ENCODE measurements at regions not wholly inside any gene's neighbourhood (a gene's known extent, or its start where the extent isn't known, plus 50 kb on each side); places are given as distances from the start of the nearest gene placed in this dataset.

- DNase-seq (ENCODE audit: insufficient read length) (no peak), FAIRE-seq (no peak)
- TF ChIP-seq POLR2AphosphoS5 (IDR thresholded peaks at IDR 0.05; ENCODE audit: low read depth, low read length) (no peak), TAF1 (IDR thresholded peaks at IDR 0.05; ENCODE audit: borderline replicate concordance, low read depth, low read length) (no peak), POLR2A (IDR thresholded peaks at IDR 0.05; ENCODE audit: low read depth, low read length) (no peak)
These were observed 371.7 kb downstream of the CXXC4 start for GRCh38 chr4:104123021-104123420.

- no peak for FAIRE-seq
- DNase-seq (ENCODE audit: insufficient read length): no peak
- no peak for TF ChIP-seq POLR2A (IDR thresholded peaks at IDR 0.05; ENCODE audit: low read depth, low read length)
- no peak for TF ChIP-seq POLR2AphosphoS5 (IDR thresholded peaks at IDR 0.05; ENCODE audit: low read depth, low read length)
- no peak for TF ChIP-seq TAF1 (IDR thresholded peaks at IDR 0.05; ENCODE audit: borderline replicate concordance, low read depth, low read length)
These were observed 376.9 kb downstream of the CXXC4 start for GRCh38 chr4:104117776-104118175.

GRCh38 chr4:104113850-104114249 is 380.8 kb downstream of the CXXC4 start:
- no peak for FAIRE-seq

GRCh38 chr4:104099141-104099540 is 379.4 kb upstream of the TACR3 start:
- TF ChIP-seq TAF1 (IDR thresholded peaks at IDR 0.05; ENCODE audit: borderline replicate concordance, low read depth, low read length) (no peak), POLR2A (IDR thresholded peaks at IDR 0.05; ENCODE audit: low read depth, low read length) (no peak)
- DNase-seq (ENCODE audit: insufficient read length) (no peak), FAIRE-seq (no peak)

More at GRCh38 chr4:104113850-104114249, 380.8 kb downstream of the CXXC4 start:
- no peak for DNase-seq (ENCODE audit: insufficient read length)
- TF ChIP-seq TAF1 (IDR thresholded peaks at IDR 0.05; ENCODE audit: borderline replicate concordance, low read depth, low read length): no peak
- no peak for TF ChIP-seq POLR2A (IDR thresholded peaks at IDR 0.05; ENCODE audit: low read depth, low read length)
- TF ChIP-seq POLR2AphosphoS5 (IDR thresholded peaks at IDR 0.05; ENCODE audit: low read depth, low read length): no peak

GRCh38 chr4:104093247-104093646 is 373.5 kb upstream of the TACR3 start:
- TF ChIP-seq POLR2A (IDR thresholded peaks at IDR 0.05; ENCODE audit: low read depth, low read length) (no peak), TAF1 (IDR thresholded peaks at IDR 0.05; ENCODE audit: borderline replicate concordance, low read depth, low read length) (no peak)
- DNase-seq (ENCODE audit: insufficient read length): no peak
- FAIRE-seq: no peak

GRCh38 chr4:104073229-104073628 is 353.4 kb upstream of the TACR3 start:
- no peak for DNase-seq (ENCODE audit: insufficient read length)
- TF ChIP-seq POLR2A (IDR thresholded peaks at IDR 0.05; ENCODE audit: low read depth, low read length) (no peak), POLR2AphosphoS5 (IDR thresholded peaks at IDR 0.05; ENCODE audit: low read depth, low read length) (no peak), TAF1 (IDR thresholded peaks at IDR 0.05; ENCODE audit: borderline replicate concordance, low read depth, low read length) (no peak)
- FAIRE-seq: no peak

GRCh38 chr4:104066533-104066932 is 346.7 kb upstream of the TACR3 start:
- TF ChIP-seq POLR2AphosphoS5 (IDR thresholded peaks at IDR 0.05; ENCODE audit: low read depth, low read length) (no peak), TAF1 (IDR thresholded peaks at IDR 0.05; ENCODE audit: borderline replicate concordance, low read depth, low read length) (no peak), POLR2A (IDR thresholded peaks at IDR 0.05; ENCODE audit: low read depth, low read length) (no peak)
- no peak for FAIRE-seq
- DNase-seq (ENCODE audit: insufficient read length): no peak

GRCh38 chr4:104064646-104065577 is 345.1 kb upstream of the TACR3 start:
- no peak for DNase-seq (ENCODE audit: insufficient read length)
- peak; percentile 62 for FAIRE-seq
- TF ChIP-seq POLR2A (IDR thresholded peaks at IDR 0.05; ENCODE audit: low read depth, low read length): no peak
- TF ChIP-seq POLR2AphosphoS5 (IDR thresholded peaks at IDR 0.05; ENCODE audit: low read depth, low read length): no peak
- TF ChIP-seq TAF1 (IDR thresholded peaks at IDR 0.05; ENCODE audit: borderline replicate concordance, low read depth, low read length): no peak

- FAIRE-seq: peak; percentile 48
- TF ChIP-seq POLR2AphosphoS5 (IDR thresholded peaks at IDR 0.05; ENCODE audit: low read depth, low read length) (no peak), TAF1 (IDR thresholded peaks at IDR 0.05; ENCODE audit: borderline replicate concordance, low read depth, low read length) (no peak)
- DNase-seq (ENCODE audit: insufficient read length): no peak
These were observed 343.6 kb upstream of the TACR3 start for GRCh38 chr4:104063341-104063740.

- FAIRE-seq (no peak), DNase-seq (ENCODE audit: insufficient read length) (no peak)
- no peak for TF ChIP-seq POLR2AphosphoS5 (IDR thresholded peaks at IDR 0.05; ENCODE audit: low read depth, low read length)
- TF ChIP-seq TAF1 (IDR thresholded peaks at IDR 0.05; ENCODE audit: borderline replicate concordance, low read depth, low read length): no peak
- TF ChIP-seq POLR2A (IDR thresholded peaks at IDR 0.05; ENCODE audit: low read depth, low read length): no peak
These were observed 324.6 kb upstream of the TACR3 start for GRCh38 chr4:104044369-104044768.

- FAIRE-seq (no peak), DNase-seq (ENCODE audit: insufficient read length) (no peak)
- no peak for TF ChIP-seq TAF1 (IDR thresholded peaks at IDR 0.05; ENCODE audit: borderline replicate concordance, low read depth, low read length)
- TF ChIP-seq POLR2AphosphoS5 (IDR thresholded peaks at IDR 0.05; ENCODE audit: low read depth, low read length): no peak
- no peak for TF ChIP-seq POLR2A (IDR thresholded peaks at IDR 0.05; ENCODE audit: low read depth, low read length)
These were observed 313.1 kb upstream of the TACR3 start for GRCh38 chr4:104032896-104033295.

GRCh38 chr4:104025251-104025650 is 305.5 kb upstream of the TACR3 start:
- no peak for FAIRE-seq
- no peak for DNase-seq (ENCODE audit: insufficient read length)
- TF ChIP-seq TAF1 (IDR thresholded peaks at IDR 0.05; ENCODE audit: borderline replicate concordance, low read depth, low read length): no peak
- no peak for TF ChIP-seq POLR2A (IDR thresholded peaks at IDR 0.05; ENCODE audit: low read depth, low read length)
- TF ChIP-seq POLR2AphosphoS5 (IDR thresholded peaks at IDR 0.05; ENCODE audit: low read depth, low read length): no peak

Measured in GM12892 (cell line).